Ecto neural progenitor cell (in vitro differentiated cells): ENCODE measurements at regions not wholly inside any gene's neighbourhood (a gene's known extent, or its start where the extent isn't known, plus 50 kb on each side); places are given as distances from the start of the nearest gene placed in this dataset.
"Not testable (repeated sequence)": the region's sequence is repeated elsewhere in the genome, so short reads cannot be mapped to it uniquely, and the experiment has no call there.

Experiments used
- DNase-seq: peaks from one replicate; pipeline ENCODE4 v3.0.0-alpha.2; 2018; ENCODE audit warnings: low spot score

DNA sequence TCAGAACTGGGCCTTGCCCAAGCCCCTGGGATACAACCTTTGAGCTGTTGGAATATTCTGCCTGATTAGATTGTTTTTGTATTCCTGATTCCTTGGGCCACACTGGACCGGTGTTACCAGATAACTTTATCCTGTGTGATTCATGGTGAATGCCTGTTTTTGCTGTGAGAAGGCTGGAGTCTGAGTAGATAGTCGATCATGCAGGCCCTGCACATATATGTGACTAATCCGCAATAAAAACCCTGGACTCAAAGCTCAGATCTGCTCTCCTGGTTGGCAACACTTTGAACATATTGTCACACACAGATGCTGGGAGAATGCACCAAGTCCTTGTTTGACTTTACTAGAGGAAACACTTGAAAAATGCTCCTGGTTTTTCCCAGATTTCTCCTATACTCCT is 183.9 kb upstream of the MBL2 start:
- no peak for DNase-seq

DNA sequence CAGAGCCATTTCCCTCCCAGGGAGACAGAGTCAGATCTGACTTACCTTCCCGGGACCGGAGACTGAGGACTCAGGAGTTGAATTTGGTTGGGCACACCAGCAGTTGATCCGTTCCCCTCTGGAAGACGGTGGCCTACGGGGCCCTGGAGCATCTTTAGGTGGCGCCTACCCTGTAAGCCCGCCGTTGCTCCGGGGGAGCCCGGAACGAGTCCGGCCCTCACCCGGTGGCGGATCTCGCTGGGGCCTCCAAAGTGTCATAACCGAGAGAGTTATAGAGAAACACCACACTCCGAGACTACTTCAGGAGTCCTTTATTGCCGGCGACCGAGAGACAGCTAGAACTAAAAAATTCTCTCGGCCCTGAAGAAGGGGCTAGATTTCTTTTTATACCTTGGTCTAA is 182.8 kb upstream of the MBL2 start:
- no peak for DNase-seq

DNA sequence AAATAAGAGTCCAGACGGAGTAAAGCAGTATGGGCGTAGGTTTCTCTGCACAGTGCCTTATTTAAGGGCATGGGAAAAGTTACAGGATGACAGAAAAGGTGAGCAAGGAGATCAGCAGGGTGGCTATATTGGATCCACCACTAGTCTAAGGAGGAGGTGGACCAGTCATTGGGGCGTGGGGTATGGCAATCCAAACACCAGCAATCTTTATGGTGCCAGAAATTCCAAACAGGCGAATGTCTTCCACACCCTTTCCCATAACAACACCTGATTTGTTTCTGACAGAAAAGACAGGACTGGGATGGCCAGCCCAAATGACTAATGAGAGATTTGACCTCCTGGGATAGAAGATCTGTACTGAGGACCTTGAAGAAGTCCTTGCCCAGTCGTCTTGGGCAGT is 181.8 kb upstream of the MBL2 start:
- DNase-seq: no peak

DNA sequence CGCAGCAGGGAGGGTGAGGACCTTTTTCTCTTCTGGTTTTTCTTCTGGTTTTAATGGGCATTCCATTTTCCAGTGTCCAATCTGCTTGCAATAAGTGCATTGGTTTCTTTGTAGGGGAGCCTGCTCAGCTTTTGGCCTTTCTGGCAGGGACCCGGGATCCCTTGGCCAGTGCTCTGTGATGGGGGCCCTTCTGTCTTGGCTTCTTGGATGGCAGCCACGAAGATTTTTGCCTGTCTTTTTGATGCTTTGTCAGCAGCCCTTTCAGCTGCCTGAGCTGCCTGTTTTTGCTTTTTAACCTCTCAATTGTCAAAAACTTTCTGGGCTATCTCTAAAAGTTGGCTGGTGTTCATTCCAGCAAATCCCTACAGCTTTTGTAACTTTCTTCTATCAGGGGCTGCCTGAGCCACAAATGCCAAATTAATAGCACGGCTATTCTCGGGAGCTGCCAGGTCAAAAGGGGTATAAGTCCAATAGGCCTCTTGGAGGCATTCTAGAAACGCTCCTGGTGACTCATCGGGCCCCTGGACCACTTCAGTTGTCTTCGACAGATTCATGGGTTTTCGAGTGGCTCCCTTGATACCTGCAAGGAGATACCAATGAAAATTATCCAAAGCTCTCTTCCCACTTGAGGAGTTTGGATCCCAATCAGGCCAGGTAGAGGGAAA is 179.9 kb upstream of the MBL2 start:
- no peak for DNase-seq

DNA sequence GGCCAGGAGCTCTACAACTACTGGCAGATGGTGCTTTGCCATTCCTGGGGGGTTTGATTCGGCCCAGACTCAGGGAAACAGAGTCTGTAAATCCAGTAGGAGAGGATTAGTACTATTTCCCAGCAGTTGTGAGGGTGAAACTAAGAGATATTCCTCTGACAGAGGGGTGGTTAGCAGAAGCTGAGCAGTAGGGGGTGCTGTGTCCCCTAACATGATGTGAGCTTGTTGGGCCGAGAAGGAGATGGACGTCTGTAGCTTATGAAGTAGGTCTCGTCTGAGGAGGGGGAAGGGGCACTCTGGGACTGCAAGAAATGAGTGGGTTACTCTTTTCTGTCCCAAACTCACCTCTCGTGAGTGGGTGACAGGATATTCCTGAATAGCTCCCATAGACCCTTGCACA is 179.2 kb upstream of the MBL2 start:
- DNase-seq: peak; percentile 63

DNA sequence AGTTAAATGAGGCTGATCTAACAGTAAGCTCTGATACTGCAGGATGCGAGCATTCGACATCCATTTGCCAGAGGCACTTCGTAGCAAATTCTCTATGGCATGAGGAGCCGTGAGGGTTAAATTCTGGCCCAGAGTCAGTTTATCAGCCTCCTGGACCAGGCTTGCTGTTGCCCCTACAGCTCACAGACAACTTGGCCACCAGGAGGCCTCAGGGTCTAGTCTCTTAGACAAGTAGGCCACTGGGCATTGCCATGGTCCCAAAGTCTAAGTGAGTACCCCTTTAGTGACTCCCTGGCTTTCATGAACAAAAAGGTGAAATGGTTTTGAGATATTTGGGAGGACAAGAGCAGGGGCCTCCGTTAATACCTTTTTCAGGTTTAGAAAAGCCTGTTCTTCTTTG is 178.0 kb upstream of the MBL2 start:
- DNase-seq: no peak

DNA sequence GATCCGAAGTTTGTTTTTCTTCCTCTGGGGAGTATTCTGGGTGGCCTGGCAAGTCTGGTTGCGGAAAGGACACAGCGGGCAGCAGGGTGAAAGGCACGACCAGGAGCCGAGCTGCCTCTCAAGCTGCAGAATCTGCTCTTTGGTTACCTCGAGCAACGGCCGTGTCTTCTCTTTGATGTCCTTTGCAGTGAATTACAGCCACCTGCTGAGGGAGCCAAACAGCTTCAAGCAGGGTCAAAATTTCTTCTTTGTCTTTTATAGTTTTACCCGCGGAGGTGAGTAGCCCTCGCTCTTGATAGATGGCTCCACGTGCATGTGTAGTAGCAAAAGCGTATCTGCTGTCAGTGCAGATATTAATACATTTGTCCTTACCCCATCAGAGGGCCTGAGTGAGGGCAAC is 177.3 kb upstream of the MBL2 start:
- DNase-seq: no peak

DNA sequence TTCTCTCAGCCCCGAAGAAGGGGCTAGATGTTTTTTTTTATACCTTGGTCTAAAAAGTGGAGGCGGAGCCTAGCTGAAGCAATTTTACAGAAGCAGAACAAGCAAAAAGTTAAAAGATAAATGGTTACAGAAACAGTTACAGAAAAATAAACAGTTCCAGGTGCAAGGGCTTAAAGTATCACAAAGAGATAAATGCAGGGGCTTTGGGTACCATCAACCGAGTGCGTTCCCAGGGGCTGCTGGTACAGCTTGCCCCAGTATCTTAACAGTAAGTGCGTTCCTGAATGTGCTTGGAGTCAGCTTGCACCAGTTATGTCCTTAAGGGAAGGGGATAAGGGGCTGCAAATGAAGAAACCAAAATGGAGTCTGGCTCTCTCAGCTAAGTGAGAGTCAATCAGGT is 173.9 kb upstream of the MBL2 start:
- no peak for DNase-seq

DNA sequence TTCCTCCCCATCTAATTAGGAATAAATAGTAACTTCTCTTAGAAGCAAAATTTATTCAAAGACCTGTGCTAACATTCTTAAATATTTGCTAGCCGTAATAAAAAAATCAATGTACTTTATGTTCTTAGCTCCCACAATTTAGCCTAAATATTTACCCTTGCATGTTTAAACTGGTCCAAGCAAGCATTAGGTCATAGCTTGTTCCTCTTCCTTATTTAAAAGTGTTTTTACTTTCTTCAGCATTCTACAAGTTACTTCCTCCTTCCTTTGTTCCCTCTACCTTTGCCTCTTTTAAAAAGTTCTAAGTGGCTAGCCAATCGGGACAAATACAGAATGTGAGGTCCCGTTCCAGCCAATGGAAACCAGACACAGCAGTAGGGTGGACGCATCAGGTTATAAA is 172.9 kb upstream of the MBL2 start:
- not testable (repeated sequence) for DNase-seq

DNA sequence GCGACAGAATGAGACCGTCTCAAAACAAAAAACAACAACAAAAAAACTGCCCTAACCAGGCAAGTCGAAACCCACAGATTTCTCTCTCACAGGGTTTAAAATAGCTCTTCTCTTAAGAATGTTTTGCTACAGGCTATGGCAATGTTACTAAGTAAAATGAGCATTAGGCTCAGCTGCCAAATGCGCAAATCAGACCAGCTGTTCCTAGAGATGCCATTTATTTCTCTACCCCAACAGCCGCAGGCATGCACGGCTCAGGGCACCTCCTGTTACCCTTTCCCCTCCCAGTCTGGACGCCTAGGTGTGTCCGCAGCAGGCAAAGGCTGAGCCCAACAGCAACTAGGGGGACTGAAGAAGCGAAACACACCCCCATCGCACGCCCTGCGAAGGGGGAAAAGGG is 168.3 kb upstream of the MBL2 start:
- no peak for DNase-seq

DNA sequence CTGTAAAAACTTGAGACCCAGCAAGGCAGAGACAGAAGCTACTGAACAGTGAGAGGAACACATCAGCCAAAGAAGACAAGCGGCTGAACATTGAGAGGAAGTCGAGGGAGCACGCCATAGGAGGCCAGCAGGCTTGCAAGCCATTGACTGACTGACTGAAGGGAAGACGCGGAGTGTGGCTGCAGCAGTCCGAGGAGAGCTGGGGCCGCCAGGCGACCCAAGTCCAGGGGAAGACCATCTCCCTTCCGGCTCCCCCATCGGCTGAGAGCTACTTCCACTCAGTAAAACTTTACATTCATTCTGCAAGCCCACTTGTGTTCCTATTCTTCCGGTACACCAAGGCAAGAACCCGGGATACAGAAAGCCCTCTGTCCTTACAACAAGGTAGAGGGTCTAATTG is 167.3 kb upstream of the MBL2 start:
- DNase-seq: no peak

DNA sequence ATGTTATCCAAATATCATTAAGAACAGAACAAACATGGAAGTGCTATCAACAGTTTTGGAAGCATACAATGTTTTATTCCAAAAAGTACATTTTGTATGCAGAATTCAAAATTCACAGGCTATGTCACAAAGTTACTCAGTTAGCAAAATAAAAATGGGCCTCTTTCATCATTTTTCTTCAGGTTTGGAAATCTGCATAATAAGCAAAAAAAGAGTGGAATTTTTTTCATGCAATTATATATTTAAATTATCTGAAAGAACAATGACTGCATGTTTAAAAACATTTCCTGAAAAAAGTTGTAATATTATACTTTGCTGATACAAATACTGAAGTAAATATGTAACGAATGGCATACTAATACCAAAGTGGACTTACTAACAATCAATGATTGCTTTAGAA is 161.2 kb upstream of the MBL2 start:
- DNase-seq: no peak

DNA sequence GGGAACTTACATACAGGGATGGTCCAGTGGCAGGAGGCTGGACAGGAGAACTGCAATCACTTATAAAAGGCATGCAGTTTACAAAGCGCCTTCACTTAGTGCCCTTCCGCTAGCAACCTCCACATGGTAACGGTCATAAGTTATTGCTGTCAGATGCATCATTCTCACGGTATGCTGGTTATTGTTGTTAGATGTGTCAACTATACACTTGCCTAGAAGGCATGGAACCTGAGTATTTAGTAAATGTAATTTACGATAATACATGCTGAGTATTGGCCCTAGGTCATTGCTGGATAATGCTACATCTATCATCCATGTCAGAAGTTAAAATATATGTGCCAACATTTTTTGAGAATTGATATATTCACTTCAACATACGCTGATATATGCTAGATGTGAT is 155.1 kb upstream of the MBL2 start:
- no peak for DNase-seq

DNA sequence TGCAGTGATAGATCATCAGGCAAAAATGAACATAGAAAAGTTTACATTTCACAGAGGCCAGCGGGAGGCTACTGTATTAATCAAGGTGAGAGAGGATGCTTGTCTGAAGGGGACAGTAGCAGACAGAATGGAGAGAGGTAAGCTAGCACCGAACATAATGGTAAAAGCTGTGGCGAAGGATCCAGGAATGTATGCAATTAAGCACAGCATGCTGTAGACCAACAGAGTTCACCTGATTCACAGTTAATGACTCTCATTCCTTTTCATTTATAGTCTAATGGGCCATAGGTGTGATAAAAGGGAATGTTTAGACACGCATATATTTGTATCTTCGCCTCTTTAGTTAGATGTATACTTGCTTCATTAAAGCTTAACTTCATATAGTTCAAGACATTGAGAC is 150.9 kb upstream of the MBL2 start:
- no peak for DNase-seq

DNA sequence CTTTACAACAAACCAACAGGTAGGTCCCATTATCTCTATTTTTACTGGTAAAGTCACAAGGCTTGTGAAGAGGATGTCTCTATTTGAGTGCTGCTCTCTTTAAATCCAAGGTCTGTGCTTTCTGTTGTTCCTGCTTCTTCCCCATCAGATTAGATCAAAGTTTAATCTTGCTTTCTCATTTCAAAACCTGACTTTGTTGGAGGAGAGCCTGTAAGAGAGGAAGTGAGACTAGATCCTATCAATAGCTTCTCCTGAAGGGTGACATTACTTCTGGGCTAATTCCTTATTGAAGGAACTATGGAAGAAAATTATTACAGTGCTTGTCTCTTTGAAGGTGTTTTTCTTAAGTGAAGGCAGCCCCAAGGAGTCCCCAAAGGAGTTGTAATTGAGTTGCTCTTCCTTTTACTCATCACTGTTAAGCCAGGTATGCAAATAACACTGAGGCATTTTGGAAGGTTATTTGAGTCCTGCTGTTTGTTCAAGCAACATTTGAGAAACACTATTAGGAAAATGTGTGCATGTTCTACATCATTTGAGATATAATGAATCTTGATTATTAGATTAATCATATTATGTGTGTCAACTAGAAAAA is 146.2 kb upstream of the MBL2 start:
- no peak for DNase-seq

DNA sequence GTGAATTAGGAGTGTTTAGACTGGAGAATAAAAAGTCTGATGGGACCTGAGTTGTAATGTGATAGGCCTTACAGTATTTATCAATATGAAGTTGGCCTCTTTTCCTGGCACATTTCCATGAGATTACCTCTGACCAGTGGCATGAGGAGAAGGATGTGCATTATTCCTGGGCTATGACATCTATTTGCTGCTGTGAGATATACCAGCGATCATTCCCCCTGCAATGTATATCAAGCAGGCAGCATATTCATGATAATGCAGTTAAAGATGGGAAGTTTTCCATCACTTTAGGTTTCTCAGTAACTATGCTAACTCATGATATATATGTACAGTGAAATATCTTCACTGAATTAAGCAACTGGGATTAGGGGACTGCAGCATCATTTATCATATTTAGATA is 142.8 kb upstream of the MBL2 start:
- no peak for DNase-seq

DNA sequence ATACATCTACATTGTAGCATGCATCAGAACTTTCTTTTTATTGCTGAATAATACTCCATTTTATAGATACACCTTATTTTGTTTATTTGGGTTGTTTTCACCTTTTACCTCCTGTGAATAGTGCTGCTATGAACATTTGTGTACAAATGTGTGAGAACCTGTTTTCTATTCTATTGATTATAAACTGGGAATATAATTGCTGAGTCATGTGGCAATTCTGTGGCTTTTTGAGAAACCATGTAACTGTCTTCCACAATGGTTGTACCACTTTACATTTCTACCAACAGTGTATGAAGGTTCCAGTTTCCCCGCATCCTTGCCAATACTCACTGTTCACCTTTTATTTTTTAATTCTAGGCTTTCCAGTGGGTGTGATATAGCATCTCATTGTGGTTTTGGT is 138.6 kb upstream of the MBL2 start:
- DNase-seq: no peak

DNA sequence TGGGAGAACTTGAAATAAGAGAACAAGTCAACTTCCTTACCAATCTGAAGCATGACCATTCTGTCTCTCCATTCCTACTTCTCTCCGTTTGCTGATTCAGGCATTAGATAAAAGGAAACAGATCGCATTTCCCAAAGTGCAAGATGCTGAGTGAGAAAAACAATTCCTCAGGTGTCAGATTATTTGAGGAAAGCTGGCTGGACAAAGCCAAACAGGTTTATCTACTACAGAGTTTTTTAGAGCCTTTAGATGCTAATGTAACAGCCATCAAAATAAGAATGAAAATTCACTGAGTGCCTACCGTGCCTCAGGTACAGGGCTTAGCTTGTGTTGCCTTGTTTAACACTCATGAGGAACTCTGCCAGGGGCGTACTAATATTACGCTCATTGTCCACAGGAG is 135.9 kb upstream of the MBL2 start:
- DNase-seq: no peak

DNA sequence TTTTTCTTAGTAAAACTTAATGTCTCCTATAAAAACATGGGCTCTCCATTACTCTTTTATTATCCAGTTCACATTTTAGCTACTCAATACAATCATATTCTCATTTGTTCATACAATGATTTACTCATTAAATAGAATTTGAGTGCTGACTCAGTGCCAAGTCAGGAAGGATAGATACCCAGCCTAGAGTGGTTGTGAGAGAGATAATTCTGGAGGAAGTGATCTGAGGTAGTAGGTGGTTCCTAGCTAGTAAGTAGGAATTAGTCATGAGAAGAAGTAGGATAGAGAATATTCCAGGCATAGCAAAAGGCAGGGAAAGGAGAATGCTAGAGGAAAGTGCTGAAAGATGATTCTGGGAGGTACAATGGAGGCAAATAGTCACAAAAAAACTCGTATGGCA is 133.5 kb upstream of the MBL2 start:
- DNase-seq: no peak

DNA sequence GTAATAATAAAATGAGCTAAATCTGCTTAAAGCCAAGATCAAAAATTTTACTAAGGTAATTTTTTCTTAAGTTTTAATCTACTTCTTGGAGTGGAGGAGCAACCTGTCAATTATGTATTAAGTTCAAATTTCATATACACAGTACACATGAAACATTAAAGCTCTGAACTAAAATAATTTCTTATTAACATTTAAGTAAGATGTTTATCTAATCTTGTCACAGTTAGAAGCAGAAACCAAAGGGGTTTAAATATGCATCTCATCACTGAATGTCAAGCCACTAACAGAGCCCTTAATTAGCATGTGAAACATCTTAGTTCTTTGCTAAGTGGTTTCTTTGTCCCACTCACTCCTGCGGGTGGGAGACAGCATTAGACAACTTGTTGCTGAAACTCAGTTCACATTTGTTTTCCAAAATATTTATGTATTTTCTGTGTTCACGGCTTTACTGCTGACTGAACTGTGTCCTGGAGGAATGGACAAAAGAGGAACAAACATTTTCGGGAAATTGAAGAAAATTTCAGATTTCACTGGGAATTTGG is 130.9 kb upstream of the MBL2 start:
- DNase-seq: no peak

DNA sequence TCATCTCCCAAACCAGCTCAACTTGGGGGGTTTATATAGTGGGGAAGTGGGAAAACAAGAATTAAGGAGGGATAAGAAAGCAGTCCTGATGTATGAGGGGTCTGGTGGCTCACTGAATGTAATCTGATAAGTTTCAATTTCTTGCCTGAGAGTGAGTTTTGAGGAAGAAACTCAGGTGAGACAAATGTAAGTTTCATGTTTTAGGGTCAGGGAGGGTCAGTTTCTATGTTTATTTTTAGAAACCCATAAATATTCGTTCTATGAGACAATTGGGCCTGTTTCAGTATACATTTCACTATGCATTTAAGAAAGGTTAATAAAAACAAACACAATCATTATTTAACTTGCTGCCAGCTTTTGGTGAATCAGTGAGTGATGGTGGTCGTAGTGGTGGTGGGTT is 128.0 kb upstream of the MBL2 start:
- no peak for DNase-seq

DNA sequence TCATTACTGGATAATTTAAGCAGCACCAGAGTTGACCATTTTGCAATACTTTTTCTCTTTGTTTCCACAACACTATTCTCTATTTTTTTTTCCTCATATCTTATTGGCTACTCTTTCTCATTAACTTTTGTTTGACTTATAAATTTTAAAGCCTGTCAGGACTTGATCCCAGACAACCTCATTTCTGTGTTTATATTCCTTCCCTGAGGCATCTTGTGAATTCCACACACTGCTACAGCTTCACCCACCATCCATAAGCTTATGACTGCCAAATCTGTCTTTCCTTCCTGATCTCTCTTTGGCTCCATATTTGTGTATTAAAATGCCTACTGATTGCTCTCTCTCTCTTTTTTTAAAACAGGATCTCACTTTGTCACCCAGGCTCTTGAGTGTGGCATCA is 124.6 kb upstream of the MBL2 start:
- DNase-seq: no peak

DNA sequence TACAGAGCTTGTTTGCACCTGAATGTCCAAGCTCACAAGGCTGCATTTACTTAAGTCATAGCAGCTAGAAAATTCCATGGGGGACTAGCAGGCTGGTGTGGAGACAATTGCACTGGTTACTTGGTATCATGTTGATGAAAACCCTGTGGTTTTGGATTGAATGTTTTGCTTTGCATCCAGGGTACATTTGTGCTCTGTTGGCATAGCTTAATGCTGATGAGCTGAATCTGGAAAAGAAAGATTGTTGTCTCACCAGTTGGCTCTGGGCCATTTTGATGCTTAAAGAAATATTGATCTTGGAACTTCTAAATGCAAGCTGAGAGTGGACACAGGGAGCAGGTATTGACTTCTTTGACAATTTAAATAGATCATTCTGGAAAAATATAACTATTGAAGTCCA is 122.5 kb upstream of the MBL2 start:
- DNase-seq: no peak

DNA sequence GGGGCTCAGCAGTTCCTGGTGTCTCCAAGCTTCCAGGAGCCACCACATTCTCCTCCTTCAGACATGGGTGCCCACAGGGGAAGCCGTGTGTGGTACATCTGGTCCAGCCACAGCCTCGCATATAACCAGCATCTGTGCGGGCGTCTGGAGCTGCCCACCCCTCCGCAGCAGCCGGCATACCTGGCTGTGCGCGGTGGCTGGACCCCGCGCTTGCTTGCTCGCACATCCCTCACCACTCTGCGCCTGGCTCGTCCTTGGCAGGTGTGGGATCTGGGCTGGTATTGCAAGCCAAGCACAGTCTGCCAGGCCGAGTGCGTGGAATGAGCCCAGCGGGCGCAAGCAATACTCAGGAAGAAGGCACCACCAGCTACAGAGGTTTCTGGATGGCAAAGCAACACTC is 117.7 kb upstream of the MBL2 start:
- DNase-seq: no peak
